ENCODE measurements at regions not wholly inside any gene's neighbourhood (a gene's known extent, or its start where the extent isn't known, plus 50 kb on each side); places are given as distances from the start of the nearest gene placed in this dataset.
"Not testable (repeated sequence)": the region's sequence is repeated elsewhere in the genome, so short reads cannot be mapped to it uniquely, and the experiment has no call there.

DNA sequence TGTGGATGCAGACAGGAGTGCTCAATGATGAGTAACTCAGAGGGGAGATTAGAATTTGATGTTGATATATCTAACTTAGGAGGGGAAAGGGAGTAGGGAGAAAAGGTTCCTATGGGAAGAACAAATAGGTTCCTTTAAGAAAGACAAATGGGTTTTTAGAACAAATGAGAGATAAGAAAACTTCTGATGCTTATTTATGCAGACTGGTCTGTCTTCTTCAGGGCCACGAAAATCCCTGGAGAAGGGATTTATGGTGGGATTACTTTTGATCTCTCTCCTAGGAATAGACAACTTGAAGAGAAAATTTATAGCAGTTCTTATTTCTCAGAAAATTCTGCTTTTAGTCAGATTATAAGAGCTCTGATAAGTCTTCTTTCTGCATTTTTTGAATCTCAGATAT, 99.0 kb upstream of the DDHD1 start:
- intact Hi-C loops (cut with micrococcal nuclease), result no loop called here
- POLR2A ChIA-PET (ENCODE audit: unreplicated experiment), result no interaction called here
- H4K20me1 ChIP-seq (ENCODE audit: low read length), result no peaks in the 10 kb centered on the region

DNA sequence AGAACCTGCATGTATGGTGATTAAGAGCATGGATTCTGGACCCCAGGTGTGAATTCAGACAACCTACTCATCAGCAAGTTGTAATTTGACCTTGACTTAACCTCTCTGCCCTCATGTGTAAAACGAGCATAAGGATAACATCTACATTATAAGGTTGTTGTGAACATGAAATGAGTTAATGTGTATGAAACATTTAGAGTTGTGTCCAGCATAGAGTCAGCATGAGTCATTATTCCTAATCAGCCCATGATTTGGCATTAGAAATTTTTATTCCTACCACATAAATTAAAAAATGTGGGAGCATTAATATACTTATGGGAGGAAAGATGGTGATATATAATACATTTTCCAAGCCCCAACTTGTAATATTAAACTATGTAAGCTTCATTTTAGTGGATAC, 95.9 kb upstream of the DDHD1 start:
- no peaks in the 10 kb centered on the region for H3K4me1 ChIP-seq (ENCODE audit: insufficient read depth, low read length)
- intact Hi-C loops (cut with micrococcal nuclease), result no loop called here
- ATAC-seq (peak; percentile 81), DNase-seq (peak; percentile 3)
- H3K9ac ChIP-seq (ENCODE audit: low read length), result no peak overlapping the region
- no peak overlapping the region for H3K4me3 ChIP-seq (ENCODE audit: low read length)
- no peak overlapping the region for H3K27ac ChIP-seq (ENCODE audit: low read length)
- TF ChIP-seq, protein P1, sequence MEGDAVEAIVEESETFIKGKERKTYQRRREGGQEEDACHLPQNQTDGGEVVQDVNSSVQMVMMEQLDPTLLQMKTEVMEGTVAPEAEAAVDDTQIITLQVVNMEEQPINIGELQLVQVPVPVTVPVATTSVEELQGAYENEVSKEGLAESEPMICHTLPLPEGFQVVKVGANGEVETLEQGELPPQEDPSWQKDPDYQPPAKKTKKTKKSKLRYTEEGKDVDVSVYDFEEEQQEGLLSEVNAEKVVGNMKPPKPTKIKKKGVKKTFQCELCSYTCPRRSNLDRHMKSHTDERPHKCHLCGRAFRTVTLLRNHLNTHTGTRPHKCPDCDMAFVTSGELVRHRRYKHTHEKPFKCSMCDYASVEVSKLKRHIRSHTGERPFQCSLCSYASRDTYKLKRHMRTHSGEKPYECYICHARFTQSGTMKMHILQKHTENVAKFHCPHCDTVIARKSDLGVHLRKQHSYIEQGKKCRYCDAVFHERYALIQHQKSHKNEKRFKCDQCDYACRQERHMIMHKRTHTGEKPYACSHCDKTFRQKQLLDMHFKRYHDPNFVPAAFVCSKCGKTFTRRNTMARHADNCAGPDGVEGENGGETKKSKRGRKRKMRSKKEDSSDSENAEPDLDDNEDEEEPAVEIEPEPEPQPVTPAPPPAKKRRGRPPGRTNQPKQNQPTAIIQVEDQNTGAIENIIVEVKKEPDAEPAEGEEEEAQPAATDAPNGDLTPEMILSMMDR (conservative IDR thresholded peaks at IDR 0.05; ENCODE audit: low read depth, low read length), result no peak
- TF ChIP-seq EZH2 (IDR thresholded peaks at IDR 0.05; ENCODE audit: low read length, unreplicated experiment), result no peak
- ChIA-PET CTCF (no interaction called here), POLR2A (ENCODE audit: unreplicated experiment) (no interaction called here)
- H4K20me1 ChIP-seq (ENCODE audit: low read length), result no peaks in the 10 kb centered on the region
- no peaks in the 10 kb centered on the region for H3K9me3 ChIP-seq (ENCODE audit: low read length)
- no peaks in the 10 kb centered on the region for H3K9me2 ChIP-seq (replicated peaks; ENCODE audit: low read length)
- H2AFZ ChIP-seq (ENCODE audit: low read length), result no peak overlapping the region
- no peak overlapping the region for H3K4me2 ChIP-seq (ENCODE audit: low read length)
- H3K27me3 ChIP-seq (ENCODE audit: low read length), result no peaks in the 10 kb centered on the region
- H3F3A ChIP-seq (ENCODE audit: low read length, unreplicated experiment), result no peaks in the 10 kb centered on the region
- no peaks in the 10 kb centered on the region for H3K36me3 ChIP-seq (ENCODE audit: low read depth, low read length)
- no peaks in the 10 kb centered on the region for H3K79me2 ChIP-seq (ENCODE audit: low read length)
- no TSS peak for BruUV-seq (replicated peaks)

More for the DNA sequence above, 99.0 kb upstream of the DDHD1 start:
- DNase-seq (no peak), ATAC-seq (no peak)
- no peak overlapping the region for H2AFZ ChIP-seq (ENCODE audit: low read length)
- no peak for TF ChIP-seq EZH2 (IDR thresholded peaks at IDR 0.05; ENCODE audit: low read length, unreplicated experiment)
- TF ChIP-seq, protein P1 (conservative IDR thresholded peaks at IDR 0.05; ENCODE audit: low read depth, low read length), result no peak
- no peak for TF ChIP-seq EZH2phosphoT487 (IDR thresholded peaks at IDR 0.05; ENCODE audit: borderline replicate concordance, low read length)
- CTCF ChIA-PET, result no interaction called here
- H3K79me2 ChIP-seq (ENCODE audit: low read length), result no peaks in the 10 kb centered on the region
- no TSS peak for BruUV-seq (replicated peaks)
- no peaks in the 10 kb centered on the region for H3K27me3 ChIP-seq (ENCODE audit: low read length)
- H3F3A ChIP-seq (ENCODE audit: low read length, unreplicated experiment), result no peaks in the 10 kb centered on the region
- no peaks in the 10 kb centered on the region for H3K9me2 ChIP-seq (replicated peaks; ENCODE audit: low read length)
- H3K9ac ChIP-seq (ENCODE audit: low read length), result no peak overlapping the region
- H3K4me3 ChIP-seq (ENCODE audit: low read length), result no peak overlapping the region
- no peak overlapping the region for H3K27ac ChIP-seq (ENCODE audit: low read length)
- H3K4me1 ChIP-seq (ENCODE audit: insufficient read depth, low read length), result no peaks in the 10 kb centered on the region
- H3K4me2 ChIP-seq (ENCODE audit: low read length), result no peak overlapping the region
- H3K36me3 ChIP-seq (ENCODE audit: low read depth, low read length), result no peaks in the 10 kb centered on the region
- no peaks in the 10 kb centered on the region for H3K9me3 ChIP-seq (ENCODE audit: low read length)

DNA sequence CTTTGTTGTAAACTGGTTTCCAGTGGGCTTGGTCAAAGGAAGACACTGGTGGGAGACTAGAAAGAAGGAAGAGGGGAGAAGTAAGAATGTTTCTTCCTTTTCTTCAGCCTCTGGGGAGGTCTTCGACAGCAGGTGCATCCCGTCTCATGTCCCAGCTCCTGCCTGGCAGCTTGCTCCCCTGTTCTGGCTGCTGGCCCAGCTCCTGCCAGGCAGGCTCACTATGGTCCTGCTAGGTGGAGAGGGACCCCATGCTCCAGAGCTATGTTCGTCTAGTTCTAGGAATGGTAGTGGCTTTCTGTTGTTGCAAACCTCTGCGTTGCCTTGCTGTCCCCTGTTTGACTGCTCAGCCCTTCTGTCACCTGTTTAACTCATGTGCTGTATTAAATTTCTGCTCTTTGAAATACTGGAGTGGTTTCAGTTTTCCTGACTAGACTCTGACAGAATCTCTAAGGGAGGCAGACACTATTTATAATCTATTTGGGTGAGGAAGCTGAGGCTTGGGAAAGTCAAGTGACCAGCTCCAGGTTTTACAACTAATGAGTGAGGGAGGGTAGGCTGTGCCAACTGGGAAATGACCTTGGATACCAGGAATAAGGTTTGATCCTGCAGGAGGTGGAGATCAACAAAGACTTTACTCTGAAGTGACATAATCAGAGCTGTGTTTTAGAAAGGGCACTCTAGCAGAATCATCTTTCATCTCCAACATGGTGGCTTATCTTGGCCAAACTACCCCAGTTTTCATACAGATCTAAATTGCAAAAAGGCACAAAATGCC, 94.7 kb upstream of the DDHD1 start:
- TF ChIP-seq EZH2phosphoT487 (IDR thresholded peaks at IDR 0.05; ENCODE audit: borderline replicate concordance, low read length) (no peak), EZH2 (IDR thresholded peaks at IDR 0.05; ENCODE audit: low read length, unreplicated experiment) (no peak)
- TF ChIP-seq, protein P1 (conservative IDR thresholded peaks at IDR 0.05; ENCODE audit: low read depth, low read length), result no peak
- Histone ChIP-seq H3K9me2 (replicated peaks; ENCODE audit: low read length) (no peaks in the 10 kb centered on the region), H3K4me3 (ENCODE audit: low read length) (no peak overlapping the region), H3F3A (ENCODE audit: low read length, unreplicated experiment) (no peaks in the 10 kb centered on the region), H3K79me2 (ENCODE audit: low read length) (no peaks in the 10 kb centered on the region), H4K20me1 (ENCODE audit: low read length) (no peaks in the 10 kb centered on the region), H3K4me2 (ENCODE audit: low read length) (no peak overlapping the region), H2AFZ (ENCODE audit: low read length) (no peak overlapping the region), H3K4me1 (ENCODE audit: insufficient read depth, low read length) (no peaks in the 10 kb centered on the region), H3K36me3 (ENCODE audit: low read depth, low read length) (no peaks in the 10 kb centered on the region), H3K27ac (ENCODE audit: low read length) (no peak overlapping the region), H3K9me3 (ENCODE audit: low read length) (0 out of 2 replicates have a peak, but pooled peaks cover 5% of the 10 kb centered on the region), H3K9ac (ENCODE audit: low read length) (no peak overlapping the region), H3K27me3 (ENCODE audit: low read length) (no peaks in the 10 kb centered on the region)
- ATAC-seq (no peak), DNase-seq (no peak)
- ChIA-PET POLR2A (ENCODE audit: unreplicated experiment) (interaction anchor here (0.6 kb wide), 1 partner anchor 34 kb away, joined by 3 read pairs; no protein-coding TSS in a partner anchor), CTCF (no interaction called here)
- intact Hi-C loops (cut with micrococcal nuclease), result no loop called here
- no TSS peak for BruUV-seq (replicated peaks)

DNA sequence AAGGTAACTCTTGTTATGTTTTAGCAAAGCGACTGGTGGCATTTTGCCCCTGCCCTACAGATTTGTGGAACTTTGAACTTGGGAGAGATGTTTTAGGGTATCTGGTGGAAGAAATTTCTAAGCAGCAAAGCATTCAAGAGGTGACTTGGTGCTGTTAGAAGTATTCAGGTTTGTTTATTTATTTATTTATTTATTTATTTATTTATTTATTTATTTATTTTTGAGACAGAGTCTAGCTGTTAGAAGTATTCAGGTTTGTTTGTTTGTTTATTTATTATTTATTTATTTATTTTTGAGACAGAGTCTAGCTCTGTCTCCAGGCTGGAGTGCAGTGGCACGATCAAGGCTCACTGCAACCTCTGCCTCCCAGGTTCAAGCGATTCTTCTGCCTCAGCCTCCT, 89.8 kb upstream of the DDHD1 start:
- H3K9ac ChIP-seq (ENCODE audit: low read length); BruUV-seq (replicated peaks); H3K36me3 ChIP-seq (ENCODE audit: low read depth, low read length); H3K27ac ChIP-seq (ENCODE audit: low read length); ATAC-seq; intact Hi-C loops (cut with micrococcal nuclease); H3K4me1 ChIP-seq (ENCODE audit: insufficient read depth, low read length); H3K79me2 ChIP-seq (ENCODE audit: low read length); H4K20me1 ChIP-seq (ENCODE audit: low read length); H3F3A ChIP-seq (ENCODE audit: low read length, unreplicated experiment); H3K27me3 ChIP-seq (ENCODE audit: low read length); H3K4me2 ChIP-seq (ENCODE audit: low read length); H3K4me3 ChIP-seq (ENCODE audit: low read length); POLR2A ChIA-PET (ENCODE audit: unreplicated experiment); H2AFZ ChIP-seq (ENCODE audit: low read length); H3K9me3 ChIP-seq (ENCODE audit: low read length); H3K9me2 ChIP-seq (replicated peaks; ENCODE audit: low read length); DNase-seq: not testable (repeated sequence)
- CTCF ChIA-PET, result interaction anchor here (0.6 kb wide), 1 partner anchor 62 kb away, joined by 3 read pairs; no protein-coding TSS in a partner anchor

Data from PC-3 (cell line).